GM12873 (cell line): ENCODE measurements at regions not wholly inside any gene's neighbourhood (a gene's known extent, or its start where the extent isn't known, plus 50 kb on each side); places are given as distances from the start of the nearest gene placed in this dataset.

Experiments
- TF ChIP-seq, protein P1 (sequence below): IDR thresholded peaks from 2 replicates; pipeline ENCODE4 v1.5.1; 2012; ENCODE audit warnings: low read depth, mild to moderate bottlenecking, moderate library complexity, low read length, control low read depth; ENCODE audit not compliant: insufficient read depth; ENCODE audit errors: missing control alignments

DNA sequence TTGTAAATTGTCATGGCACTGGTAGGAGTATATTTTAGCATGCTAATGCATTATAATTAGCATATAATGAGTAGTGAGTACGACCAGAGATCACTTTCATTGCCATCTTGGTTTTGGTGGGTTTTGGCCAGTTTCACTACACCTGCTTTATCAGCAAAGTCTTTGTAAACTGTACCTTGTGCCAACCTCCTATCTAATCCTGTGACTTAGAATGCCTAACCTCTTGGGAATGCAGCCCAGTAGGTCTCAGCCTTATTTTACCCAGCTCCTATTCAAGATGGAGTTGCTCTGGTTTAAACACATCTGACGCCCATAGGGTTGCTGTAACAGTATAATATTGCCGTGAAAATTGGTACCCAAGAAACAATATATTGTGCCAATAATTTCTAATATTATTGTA is 159.4 kb downstream of the MAGEB5 start:
- TF ChIP-seq, protein P1, sequence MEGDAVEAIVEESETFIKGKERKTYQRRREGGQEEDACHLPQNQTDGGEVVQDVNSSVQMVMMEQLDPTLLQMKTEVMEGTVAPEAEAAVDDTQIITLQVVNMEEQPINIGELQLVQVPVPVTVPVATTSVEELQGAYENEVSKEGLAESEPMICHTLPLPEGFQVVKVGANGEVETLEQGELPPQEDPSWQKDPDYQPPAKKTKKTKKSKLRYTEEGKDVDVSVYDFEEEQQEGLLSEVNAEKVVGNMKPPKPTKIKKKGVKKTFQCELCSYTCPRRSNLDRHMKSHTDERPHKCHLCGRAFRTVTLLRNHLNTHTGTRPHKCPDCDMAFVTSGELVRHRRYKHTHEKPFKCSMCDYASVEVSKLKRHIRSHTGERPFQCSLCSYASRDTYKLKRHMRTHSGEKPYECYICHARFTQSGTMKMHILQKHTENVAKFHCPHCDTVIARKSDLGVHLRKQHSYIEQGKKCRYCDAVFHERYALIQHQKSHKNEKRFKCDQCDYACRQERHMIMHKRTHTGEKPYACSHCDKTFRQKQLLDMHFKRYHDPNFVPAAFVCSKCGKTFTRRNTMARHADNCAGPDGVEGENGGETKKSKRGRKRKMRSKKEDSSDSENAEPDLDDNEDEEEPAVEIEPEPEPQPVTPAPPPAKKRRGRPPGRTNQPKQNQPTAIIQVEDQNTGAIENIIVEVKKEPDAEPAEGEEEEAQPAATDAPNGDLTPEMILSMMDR, result no peak

DNA sequence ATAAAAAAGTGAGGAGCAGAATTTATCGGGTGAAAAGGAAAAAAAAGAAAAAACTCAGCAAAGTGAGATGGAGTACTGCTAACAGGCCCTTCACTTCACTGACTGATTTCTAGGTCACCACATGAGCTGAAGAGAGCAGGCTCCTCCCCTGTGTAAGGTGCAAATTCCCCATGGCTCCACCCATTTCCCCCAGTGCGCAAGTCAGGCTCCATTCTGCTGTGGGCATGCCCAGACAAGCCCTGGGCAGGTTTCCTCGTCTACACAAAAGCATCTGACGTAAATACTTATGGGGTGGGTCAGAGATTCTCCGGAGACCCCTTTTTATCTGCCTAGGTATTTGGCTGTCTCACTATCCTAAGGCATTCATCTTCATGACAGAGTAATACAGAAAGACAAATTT is 157.9 kb downstream of the MAGEB5 start:
- TF ChIP-seq, protein P1, result no peak

DNA sequence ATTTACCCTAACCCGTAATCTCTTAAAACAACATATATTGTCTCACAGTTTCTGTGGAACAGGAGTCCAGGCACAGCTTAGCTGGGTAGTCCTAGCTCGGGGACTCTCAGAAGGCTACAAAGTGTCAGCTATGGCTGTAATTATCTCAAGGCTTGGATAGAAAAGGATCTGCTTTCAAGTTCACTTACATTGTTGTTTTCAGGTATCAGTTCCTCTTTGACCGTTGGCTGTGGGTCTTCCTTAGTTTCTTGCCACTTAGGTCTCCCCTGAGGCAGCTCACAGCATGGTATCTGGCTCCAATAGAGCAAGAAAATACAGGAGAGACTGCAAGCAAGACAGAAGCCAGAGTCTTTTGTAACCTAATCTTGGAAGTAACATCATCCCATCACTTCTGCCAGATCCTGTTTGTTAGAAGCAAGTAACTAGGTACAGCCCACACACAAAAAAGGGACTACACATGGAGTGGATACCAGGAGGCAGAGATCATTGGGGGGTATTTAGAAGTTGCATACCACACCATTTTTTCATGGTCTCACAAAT is 137.0 kb downstream of the MAGEB5 start:
- TF ChIP-seq, protein P1, result no peak

DNA sequence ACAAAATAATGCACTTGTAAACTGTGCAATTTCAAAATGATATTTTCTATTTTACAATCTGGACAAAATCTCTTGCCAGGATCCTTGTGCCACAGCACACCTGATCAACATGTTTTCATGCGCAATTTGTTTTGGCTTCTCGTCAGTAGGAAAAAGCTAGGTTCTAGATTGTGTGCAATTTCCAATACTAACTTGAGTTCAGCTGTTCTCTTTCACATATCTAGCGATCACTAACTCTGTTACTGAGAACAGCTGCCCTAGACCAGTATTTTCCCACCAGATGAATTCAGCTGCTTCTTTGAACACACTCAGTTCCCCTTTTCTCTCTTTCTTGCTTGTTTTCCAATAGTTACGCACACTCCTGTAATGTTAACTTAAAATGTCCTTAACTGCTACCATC is 131.2 kb downstream of the MAGEB5 start:
- TF ChIP-seq, protein P1, result no peak

DNA sequence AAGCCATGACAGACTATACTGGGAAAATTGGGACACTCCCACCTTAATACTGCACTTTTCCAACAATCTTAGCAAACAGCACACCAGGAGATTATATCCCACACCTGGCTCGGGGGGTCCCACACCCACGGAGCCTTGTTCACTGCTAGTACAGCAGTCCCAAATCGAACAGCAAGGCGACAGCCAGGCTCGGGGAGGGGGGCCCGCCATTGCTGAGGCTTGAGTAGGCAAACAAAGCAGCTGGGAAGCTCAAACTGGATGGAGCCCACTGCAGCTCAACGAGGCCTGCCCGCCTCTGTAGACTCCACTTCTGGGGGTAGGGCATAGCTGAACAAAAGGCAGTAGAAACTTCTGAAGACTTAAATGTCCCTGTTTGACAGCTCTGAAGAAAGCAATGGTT is 118.3 kb downstream of the MAGEB5 start:
- TF ChIP-seq, protein P1, result no peak

DNA sequence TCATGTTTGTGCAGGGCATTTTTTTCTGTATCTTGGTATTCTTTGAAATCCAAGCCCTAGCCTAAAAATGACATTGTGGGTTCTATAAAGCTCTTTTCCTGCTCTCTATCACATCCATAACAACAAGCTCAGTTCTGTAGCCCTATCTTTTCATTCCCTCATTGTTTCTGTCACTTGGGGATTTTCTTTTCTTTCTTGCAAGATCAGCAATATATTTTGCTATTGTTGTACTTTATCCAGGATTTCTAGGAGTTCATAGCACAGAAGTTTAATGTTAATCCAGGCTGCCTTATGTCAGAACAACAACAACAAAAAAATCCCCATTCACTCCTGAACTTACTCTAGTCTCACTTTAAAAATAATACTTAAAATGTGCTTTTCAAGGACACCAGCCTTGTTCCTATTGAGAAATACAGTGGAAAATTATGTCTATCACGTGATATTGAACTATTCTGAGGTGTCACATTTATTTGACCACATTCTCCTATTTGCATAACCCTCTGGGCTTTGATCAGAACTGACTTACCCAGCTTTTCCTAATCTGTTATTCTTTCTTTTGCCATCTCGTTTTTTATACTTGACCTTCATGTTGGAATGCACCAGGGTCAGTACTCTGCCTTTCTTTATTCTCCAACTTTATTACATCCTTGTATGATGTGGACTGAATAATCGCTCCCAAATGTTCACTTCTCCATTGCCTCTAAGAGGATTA is 112.8 kb downstream of the MAGEB5 start:
- TF ChIP-seq, protein P1, result no peak

DNA sequence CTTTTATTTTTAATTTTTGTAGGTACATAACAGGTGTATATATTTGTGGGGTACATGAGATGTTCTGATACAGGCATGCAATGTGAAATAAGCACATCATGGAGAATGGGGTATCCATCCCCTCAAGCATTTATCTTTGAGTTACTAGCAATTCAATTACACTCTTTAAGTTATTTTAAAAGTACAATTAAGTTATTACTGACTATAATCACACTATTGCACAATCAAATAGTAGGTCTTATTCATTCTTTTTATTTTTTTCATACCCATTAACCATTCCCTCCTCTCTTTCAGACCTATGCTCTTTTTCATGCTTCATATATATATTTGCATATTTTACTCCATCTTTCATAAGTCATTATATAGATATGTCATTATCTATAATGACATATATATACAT is 93.3 kb downstream of the MAGEB5 start:
- TF ChIP-seq, protein P1, result no peak
